ENCODE measurements at regions not wholly inside any gene's neighbourhood (a gene's known extent, or its start where the extent isn't known, plus 50 kb on each side); places are given as distances from the start of the nearest gene placed in this dataset.

GRCh38 chr4:11640584-11640983 is 211.9 kb upstream of the HS3ST1 start:
- TF ChIP-seq, protein P1, sequence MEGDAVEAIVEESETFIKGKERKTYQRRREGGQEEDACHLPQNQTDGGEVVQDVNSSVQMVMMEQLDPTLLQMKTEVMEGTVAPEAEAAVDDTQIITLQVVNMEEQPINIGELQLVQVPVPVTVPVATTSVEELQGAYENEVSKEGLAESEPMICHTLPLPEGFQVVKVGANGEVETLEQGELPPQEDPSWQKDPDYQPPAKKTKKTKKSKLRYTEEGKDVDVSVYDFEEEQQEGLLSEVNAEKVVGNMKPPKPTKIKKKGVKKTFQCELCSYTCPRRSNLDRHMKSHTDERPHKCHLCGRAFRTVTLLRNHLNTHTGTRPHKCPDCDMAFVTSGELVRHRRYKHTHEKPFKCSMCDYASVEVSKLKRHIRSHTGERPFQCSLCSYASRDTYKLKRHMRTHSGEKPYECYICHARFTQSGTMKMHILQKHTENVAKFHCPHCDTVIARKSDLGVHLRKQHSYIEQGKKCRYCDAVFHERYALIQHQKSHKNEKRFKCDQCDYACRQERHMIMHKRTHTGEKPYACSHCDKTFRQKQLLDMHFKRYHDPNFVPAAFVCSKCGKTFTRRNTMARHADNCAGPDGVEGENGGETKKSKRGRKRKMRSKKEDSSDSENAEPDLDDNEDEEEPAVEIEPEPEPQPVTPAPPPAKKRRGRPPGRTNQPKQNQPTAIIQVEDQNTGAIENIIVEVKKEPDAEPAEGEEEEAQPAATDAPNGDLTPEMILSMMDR (IDR thresholded peaks at IDR 0.05; ENCODE audit: low read depth, low read length, missing control alignments), result no peak
- H3K4me3 ChIP-seq (replicated peaks; ENCODE audit: low read depth, low read length), result no peak overlapping the region
- no peak for DNase-seq (ENCODE audit: extremely low read depth, low read depth)

- TF ChIP-seq, protein P1 (IDR thresholded peaks at IDR 0.05; ENCODE audit: low read depth, low read length, missing control alignments), result no peak
- DNase-seq (ENCODE audit: extremely low read depth, low read depth), result no peak
- no peak overlapping the region for H3K4me3 ChIP-seq (replicated peaks; ENCODE audit: low read depth, low read length)
Observed at GRCh38 chr4:11636551-11636950, 207.9 kb upstream of the HS3ST1 start.

- H3K4me3 ChIP-seq (replicated peaks; ENCODE audit: low read depth, low read length), result no peak overlapping the region
- no peak for DNase-seq (ENCODE audit: extremely low read depth, low read depth)
- TF ChIP-seq, protein P1 (IDR thresholded peaks at IDR 0.05; ENCODE audit: low read depth, low read length, missing control alignments), result no peak
Observed at GRCh38 chr4:11636031-11636430, 207.3 kb upstream of the HS3ST1 start.

GRCh38 chr4:11635342-11635741 is 206.6 kb upstream of the HS3ST1 start:
- H3K4me3 ChIP-seq (replicated peaks; ENCODE audit: low read depth, low read length), result no peak overlapping the region
- no peak for DNase-seq (ENCODE audit: extremely low read depth, low read depth)
- TF ChIP-seq, protein P1 (IDR thresholded peaks at IDR 0.05; ENCODE audit: low read depth, low read length, missing control alignments), result no peak

DNA sequence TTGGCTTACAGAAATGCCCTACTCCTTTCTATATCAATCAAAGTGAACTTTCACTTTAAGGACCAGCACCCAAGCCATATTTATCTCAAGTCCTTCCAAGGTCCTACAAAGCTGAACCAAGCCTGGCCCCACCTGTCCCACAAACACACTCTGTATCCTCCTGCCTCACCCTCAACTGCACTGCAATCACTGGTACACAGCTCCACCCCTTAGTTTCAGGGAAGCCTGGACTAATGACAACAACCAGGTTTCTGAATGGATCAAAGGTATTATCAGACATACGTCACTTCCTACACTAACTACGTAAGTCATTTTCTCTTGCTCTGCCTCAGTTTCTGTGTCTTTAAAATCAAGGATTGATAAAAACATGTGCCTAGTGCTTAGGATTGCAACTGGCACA is 205.6 kb upstream of the HS3ST1 start:
- no peak for DNase-seq (ENCODE audit: extremely low read depth, low read depth)
- no peak overlapping the region for H3K4me3 ChIP-seq (replicated peaks; ENCODE audit: low read depth, low read length)
- TF ChIP-seq, protein P1 (IDR thresholded peaks at IDR 0.05; ENCODE audit: low read depth, low read length, missing control alignments), result no peak

DNA sequence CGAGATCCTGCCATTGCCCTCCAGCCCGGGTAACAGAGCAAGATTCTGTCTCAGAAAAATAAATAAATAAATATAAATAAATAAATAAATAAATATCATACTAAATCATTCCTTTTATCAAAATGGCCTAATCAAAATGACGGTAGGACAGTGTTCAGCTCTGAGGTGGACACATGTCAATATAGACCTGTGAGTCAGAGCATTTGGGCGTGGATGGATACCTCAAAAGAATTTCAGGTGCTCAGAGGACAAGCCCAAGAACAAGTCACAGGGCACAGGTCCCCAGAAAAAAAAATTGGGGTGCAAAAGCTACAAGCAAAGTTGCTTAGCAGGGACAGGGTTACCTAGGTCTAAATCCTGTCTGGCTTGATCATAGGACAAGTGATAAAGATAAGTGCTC is 204.7 kb upstream of the HS3ST1 start:
- H3K4me3 ChIP-seq (replicated peaks; ENCODE audit: low read depth, low read length), result no peak overlapping the region
- TF ChIP-seq, protein P1 (IDR thresholded peaks at IDR 0.05; ENCODE audit: low read depth, low read length, missing control alignments), result no peak
- DNase-seq (ENCODE audit: extremely low read depth, low read depth), result no peak

DNA sequence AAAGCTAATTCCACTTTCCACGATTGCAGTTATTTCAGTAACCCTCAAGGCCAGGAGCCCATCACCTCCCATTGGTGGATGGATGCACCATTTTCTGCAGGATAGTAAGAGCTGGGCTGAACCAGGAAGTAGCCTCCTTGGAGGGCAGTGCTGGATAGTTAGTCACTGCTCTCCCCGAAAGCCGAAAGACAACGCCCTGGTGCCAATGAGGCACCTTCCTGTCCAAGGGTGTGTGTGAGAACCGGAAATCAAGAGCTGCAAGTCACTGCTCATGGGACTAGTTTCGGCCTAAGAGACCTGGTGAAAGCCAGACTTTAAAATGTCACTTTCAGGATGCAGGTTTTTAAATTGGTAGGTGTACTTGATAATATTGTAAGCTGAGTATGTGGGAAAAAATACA is 203.8 kb upstream of the HS3ST1 start:
- TF ChIP-seq, protein P1 (IDR thresholded peaks at IDR 0.05; ENCODE audit: low read depth, low read length, missing control alignments), result no peak
- H3K4me3 ChIP-seq (replicated peaks; ENCODE audit: low read depth, low read length), result no peak overlapping the region
- DNase-seq (ENCODE audit: extremely low read depth, low read depth), result no peak

Measured in HFF-Myc (cell line).